K562 (cell line): ENCODE measurements at regions not wholly inside any gene's neighbourhood (a gene's known extent, or its start where the extent isn't known, plus 50 kb on each side); places are given as distances from the start of the nearest gene placed in this dataset.

Experiments used
- ATAC-seq: fragments of 200-7000 bp; cut with Tn5 transposase; 3 replicates; pipeline ENCODE4 v1.9.1; 2020; ENCODE audit warnings: moderate library complexity
- BruUV-seq: library from RNA; stranded (reverse); fragments of 400-500 nt; replicated peaks from 2 replicates; lab custom pipeline; 2021; lab: Mats Ljungman, UMichigan
- CTCF ChIA-PET: fragments of 300-600 bp; formaldehyde crosslinking; extraction: SDS; loops from one replicate; lab custom pipeline; 2021; ENCODE audit warnings: low intra/inter-chr PET ratio; lab: Yijun Ruan, JAX
- POLR2A ChIA-PET: fragments of 300-600, 350-650 bp; sonication (Branson Sonifier 250); formaldehyde crosslinking; extraction: SDS; loops from one replicate; lab custom pipeline; 2021; ENCODE audit warnings: antibody characterized with exemption, inconsistent platforms; lab: Yijun Ruan, JAX
- DNase-seq, 4 experiments: peaks; one replicate each; pipeline versions ENCODE4 v3.0.0 to v3.0.0-alpha.2; 2011 to 2018; ENCODE audit warnings: low spot score in 3 of 4, mixed read lengths in 3 of 4; ENCODE audit errors: extremely low read depth in 1 of 4
- FAIRE-seq: peaks from 2 replicates; lab custom pipeline; 2011; peaks lifted over from hg19 to GRCh38; lab: Jason Lieb, UNC
- H2AFZ ChIP-seq: 2 replicates; pipeline ENCODE4 v1.6.0; 2011; ENCODE audit warnings: low read depth, low read length, control low read depth, inconsistent platforms
- H3K27ac ChIP-seq: fragments of 200-600 bp; 3 replicates; pipeline ENCODE4 v1.8.0; 2011; ENCODE audit warnings: low read depth, mild to moderate bottlenecking, control low read depth, inconsistent platforms, low read length, moderate library complexity, mixed read lengths; ENCODE audit errors: extremely low read depth
- H3K27me3 ChIP-seq, 2 experiments: fragments of 300-600 bp in 1 of 2; 2 replicates in 1 of 2; 3 replicates in 1 of 2; pipeline versions ENCODE4 v1.6.0 to v1.8.0; 2011; ENCODE audit warnings: inconsistent platforms in 2 of 2, low read length in 2 of 2, mild to moderate bottlenecking in 1 of 2, mixed read lengths in 1 of 2, moderate library complexity in 1 of 2; ENCODE audit not compliant: control insufficient read depth in 2 of 2, insufficient read depth in 2 of 2
- H3K36me3 ChIP-seq: fragments of 300-600 bp; 3 replicates; pipeline ENCODE4 v1.8.0; 2011; ENCODE audit warnings: mild to moderate bottlenecking, low read length, inconsistent platforms; ENCODE audit not compliant: control insufficient read depth, insufficient read depth
- H3K4me1 ChIP-seq, 2 experiments: fragments of 200-600 bp in 1 of 2; replicated peaks in 1 of 2; 2 replicates in 1 of 2; 3 replicates in 1 of 2; pipeline versions ENCODE4 v1.5.1 to v1.8.0; 2011; ENCODE audit warnings: inconsistent platforms in 2 of 2, low read length in 2 of 2, mild to moderate bottlenecking in 1 of 2, mixed read lengths in 1 of 2, moderate library complexity in 1 of 2; ENCODE audit not compliant: control insufficient read depth in 2 of 2, insufficient read depth in 2 of 2
- H3K4me2 ChIP-seq: 2 replicates; pipeline ENCODE4 v1.6.1; 2011; ENCODE audit warnings: low read length, control low read depth, inconsistent platforms, mixed read lengths; ENCODE audit not compliant: insufficient read depth
- H3K4me3 ChIP-seq: fragments of 200-600 bp; sonication (generic), shearing (Covaris generic); 2 replicates; pipeline ENCODE4 v1.5.1; 2016; ENCODE audit warnings: control low read depth, inconsistent platforms
- H3K79me2 ChIP-seq: fragments of 200-600 bp; 3 replicates; pipeline ENCODE4 v1.8.0; 2011; ENCODE audit warnings: low read length, inconsistent platforms; ENCODE audit not compliant: control insufficient read depth, insufficient read depth
- H3K9ac ChIP-seq, 2 experiments: 2 replicates each; pipeline versions ENCODE4 v1.6.0 to v1.6.1; 2011; ENCODE audit warnings: low read depth in 2 of 2, low read length in 2 of 2, control low read depth in 1 of 2, inconsistent platforms in 1 of 2, mild to moderate bottlenecking in 1 of 2, mixed read lengths in 1 of 2; ENCODE audit not compliant: insufficient read depth in 1 of 2
- H3K9me1 ChIP-seq: one replicate; pipeline ENCODE4 v1.6.0; 2011; ENCODE audit warnings: inconsistent platforms, mild to moderate bottlenecking, low read length, moderate library complexity; ENCODE audit not compliant: control insufficient read depth, insufficient read depth
- H3K9me3 ChIP-seq: replicated peaks from 2 replicates; pipeline ENCODE4 v1.5.1; 2011; ENCODE audit warnings: low read depth, low read length, inconsistent platforms; ENCODE audit not compliant: control insufficient read depth, insufficient read depth
- H4K20me1 ChIP-seq: replicated peaks from 2 replicates; pipeline ENCODE4 v1.6.1; 2011; ENCODE audit warnings: low read length, inconsistent platforms, mixed read lengths; ENCODE audit not compliant: control insufficient read depth, insufficient read depth
- PHB ChIP-seq: fragments of 250-450 bp; sonication (Bioruptor Pico); IDR thresholded peaks from 2 replicates; pipeline ENCODE4 v1.5.0; 2021
- RNF2 ChIP-seq: sonication (generic); IDR thresholded peaks from 2 replicates; pipeline ENCODE4 v1.6.1; 2016
- SP1 ChIP-seq: sonication (generic); formaldehyde crosslinking; IDR thresholded peaks from 2 replicates; pipeline ENCODE4 v1.8.1; 2022; ENCODE audit warnings: mild to moderate bottlenecking, missing genetic modification reagents
- STAT5A ChIP-seq: IDR thresholded peaks from 2 replicates; pipeline ENCODE4 v1.6.1; 2012; ENCODE audit warnings: low read length, inconsistent platforms, borderline replicate concordance
- ZNF133 ChIP-seq: fragments of 250-450 bp; sonication (Bioruptor Pico); IDR thresholded peaks from 2 replicates; pipeline ENCODE4 v1.4.0; 2020; ENCODE audit warnings: mild to moderate bottlenecking
- ZNF232 ChIP-seq: sonication (generic); formaldehyde crosslinking; IDR thresholded peaks from 2 replicates; pipeline ENCODE4 v1.8.0; 2022; ENCODE audit warnings: mild to moderate bottlenecking, missing genetic modification reagents
- ZNF384 ChIP-seq: IDR thresholded peaks from 2 replicates; pipeline ENCODE4 v1.6.1; 2012; ENCODE audit warnings: low read depth, low read length, improper control_type of control experiment
- ZNF644 ChIP-seq: fragments of 200-800 bp; sonication (Bioruptor generic); IDR thresholded peaks from 2 replicates; pipeline ENCODE4 v1.6.1; 2016; ENCODE audit warnings: low read depth, missing genetic modification characterization, missing compliant biosample characterization
- WGBS: fragments of 100-300 bp; shearing (Covaris generic); methylation state at CpG from one replicate; pipeline ENCODE4 v1.1.6; 2016; ENCODE audit warnings: low coverage, mixed read lengths; ENCODE audit not compliant: insufficient coverage; ENCODE audit errors: missing lambda C conversion rate; 5-methylcytosine and 5-hydroxymethylcytosine counted together
- in situ Hi-C: fragments of 300-500 bp; cut with MboI; formaldehyde crosslinking; loops from 4 replicates; pipeline ENCODE4 v1.15.0; 2018; ENCODE audit warnings: inconsistent platforms, mixed read lengths
- intact Hi-C: fragments of 100-400 bp; cut with micrococcal nuclease; formaldehyde crosslinking; loops from 2 replicates; pipeline ENCODE4 v1.14.2; 2022
- TF ChIP-seq, protein P1 (sequence below): fragments of 450-650 bp; IDR thresholded peaks from 2 replicates; pipeline ENCODE4 v1.7.0; 2016; ENCODE audit warnings: borderline replicate concordance
- TF ChIP-seq, protein P2 (sequence below), 2 experiments: fragments of 200-800 bp in 1 of 2; sonication (Bioruptor generic) in 1 of 2; sonication (generic) in 1 of 2; formaldehyde crosslinking in 1 of 2; IDR thresholded peaks in 1 of 2; conservative IDR thresholded peaks in 1 of 2; 2 replicates each; pipeline versions ENCODE4 v1.5.0 to v1.6.1; 2016 to 2020; ENCODE audit warnings: missing compliant biosample characterization in 1 of 2, missing genetic modification characterization in 1 of 2, missing genetic modification reagents in 1 of 2
- TF ChIP-seq, protein P3 (sequence below): sonication (generic); formaldehyde crosslinking; IDR thresholded peaks from 2 replicates; pipeline ENCODE4 v1.8.0; 2022; ENCODE audit warnings: missing genetic modification reagents, mild to moderate bottlenecking, borderline replicate concordance

DNA sequence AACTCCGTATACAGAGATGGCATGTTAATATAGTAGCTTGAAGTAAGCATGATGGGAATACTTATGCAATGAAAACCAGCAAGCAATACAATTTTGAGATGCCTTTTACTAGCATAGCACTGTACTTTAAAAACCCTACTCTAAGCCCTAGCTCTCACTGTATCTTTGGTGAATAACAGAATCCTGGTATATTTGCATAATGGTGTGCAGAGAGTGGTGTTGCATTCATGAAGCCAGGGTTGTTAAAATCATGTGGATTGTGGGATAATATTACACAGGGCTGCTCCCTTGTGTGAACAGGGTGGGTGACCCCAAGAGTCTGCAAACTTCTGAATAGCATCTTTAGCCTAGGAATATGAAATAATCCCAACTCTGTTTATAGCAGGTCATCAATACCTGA lies 105.2 kb upstream of the BMP2 start:
- intact Hi-C loops (no loop called here), in situ Hi-C loops (no loop called here)
- Histone ChIP-seq H3K9me1 (no peaks in the 10 kb centered on the region), H3K27me3 (no peaks in the 10 kb centered on the region), H2AFZ (no peak overlapping the region), H3K27ac (no peak overlapping the region), H3K4me3 (no peak overlapping the region), H3K4me1 (no peaks in the 10 kb centered on the region), H3K9me3 (no peaks in the 10 kb centered on the region), H3K79me2 (no peaks in the 10 kb centered on the region), H3K36me3 (no peaks in the 10 kb centered on the region), H4K20me1 (no peaks in the 10 kb centered on the region), H3K4me2 (no peak overlapping the region), H3K9ac (no peak overlapping the region)
- BruUV-seq: no TSS peak
- DNase-seq (no peak), FAIRE-seq (no peak), ATAC-seq (no peak)
- CTCF ChIA-PET: no interaction called here
- POLR2A ChIA-PET: no interaction called here
- 0% methylated on average over 1 of the region's 1 CpG for WGBS
- TF ChIP-seq SP1 (CRISPR knock-in tag) (no peak), ZNF644 (tag) (no peak), PHB (no peak), ZNF133 (no peak), RNF2 (no peak), ZNF232 (no peak), STAT5A (no peak), ZNF384 (no peak)
- TF ChIP-seq, protein P1, sequence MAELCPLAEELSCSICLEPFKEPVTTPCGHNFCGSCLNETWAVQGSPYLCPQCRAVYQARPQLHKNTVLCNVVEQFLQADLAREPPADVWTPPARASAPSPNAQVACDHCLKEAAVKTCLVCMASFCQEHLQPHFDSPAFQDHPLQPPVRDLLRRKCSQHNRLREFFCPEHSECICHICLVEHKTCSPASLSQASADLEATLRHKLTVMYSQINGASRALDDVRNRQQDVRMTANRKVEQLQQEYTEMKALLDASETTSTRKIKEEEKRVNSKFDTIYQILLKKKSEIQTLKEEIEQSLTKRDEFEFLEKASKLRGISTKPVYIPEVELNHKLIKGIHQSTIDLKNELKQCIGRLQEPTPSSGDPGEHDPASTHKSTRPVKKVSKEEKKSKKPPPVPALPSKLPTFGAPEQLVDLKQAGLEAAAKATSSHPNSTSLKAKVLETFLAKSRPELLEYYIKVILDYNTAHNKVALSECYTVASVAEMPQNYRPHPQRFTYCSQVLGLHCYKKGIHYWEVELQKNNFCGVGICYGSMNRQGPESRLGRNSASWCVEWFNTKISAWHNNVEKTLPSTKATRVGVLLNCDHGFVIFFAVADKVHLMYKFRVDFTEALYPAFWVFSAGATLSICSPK: no peak
- TF ChIP-seq, protein P2, sequence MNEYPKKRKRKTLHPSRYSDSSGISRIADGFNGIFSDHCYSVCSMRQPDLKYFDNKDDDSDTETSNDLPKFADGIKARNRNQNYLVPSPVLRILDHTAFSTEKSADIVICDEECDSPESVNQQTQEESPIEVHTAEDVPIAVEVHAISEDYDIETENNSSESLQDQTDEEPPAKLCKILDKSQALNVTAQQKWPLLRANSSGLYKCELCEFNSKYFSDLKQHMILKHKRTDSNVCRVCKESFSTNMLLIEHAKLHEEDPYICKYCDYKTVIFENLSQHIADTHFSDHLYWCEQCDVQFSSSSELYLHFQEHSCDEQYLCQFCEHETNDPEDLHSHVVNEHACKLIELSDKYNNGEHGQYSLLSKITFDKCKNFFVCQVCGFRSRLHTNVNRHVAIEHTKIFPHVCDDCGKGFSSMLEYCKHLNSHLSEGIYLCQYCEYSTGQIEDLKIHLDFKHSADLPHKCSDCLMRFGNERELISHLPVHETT (CRISPR knock-in tag; conservative IDR thresholded peaks at IDR 0.05 in 1 of 2, IDR thresholded peaks at IDR 0.05 in 1 of 2): no peak
- TF ChIP-seq, protein P3, sequence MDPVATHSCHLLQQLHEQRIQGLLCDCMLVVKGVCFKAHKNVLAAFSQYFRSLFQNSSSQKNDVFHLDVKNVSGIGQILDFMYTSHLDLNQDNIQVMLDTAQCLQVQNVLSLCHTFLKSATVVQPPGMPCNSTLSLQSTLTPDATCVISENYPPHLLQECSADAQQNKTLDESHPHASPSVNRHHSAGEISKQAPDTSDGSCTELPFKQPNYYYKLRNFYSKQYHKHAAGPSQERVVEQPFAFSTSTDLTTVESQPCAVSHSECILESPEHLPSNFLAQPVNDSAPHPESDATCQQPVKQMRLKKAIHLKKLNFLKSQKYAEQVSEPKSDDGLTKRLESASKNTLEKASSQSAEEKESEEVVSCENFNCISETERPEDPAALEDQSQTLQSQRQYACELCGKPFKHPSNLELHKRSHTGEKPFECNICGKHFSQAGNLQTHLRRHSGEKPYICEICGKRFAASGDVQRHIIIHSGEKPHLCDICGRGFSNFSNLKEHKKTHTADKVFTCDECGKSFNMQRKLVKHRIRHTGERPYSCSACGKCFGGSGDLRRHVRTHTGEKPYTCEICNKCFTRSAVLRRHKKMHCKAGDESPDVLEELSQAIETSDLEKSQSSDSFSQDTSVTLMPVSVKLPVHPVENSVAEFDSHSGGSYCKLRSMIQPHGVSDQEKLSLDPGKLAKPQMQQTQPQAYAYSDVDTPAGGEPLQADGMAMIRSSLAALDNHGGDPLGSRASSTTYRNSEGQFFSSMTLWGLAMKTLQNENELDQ (CRISPR knock-in tag): no peak
